ENCODE measurements at regions not wholly inside any gene's neighbourhood (a gene's known extent, or its start where the extent isn't known, plus 50 kb on each side); places are given as distances from the start of the nearest gene placed in this dataset.

- no peak for DNase-seq
Observed at GRCh38 chr3:29070959-29071634, 209.8 kb upstream of the RBMS3 start.

GRCh38 chr3:29072611-29073010 is 208.3 kb upstream of the RBMS3 start:
- no peak for DNase-seq

- no peak for DNase-seq
Observed at GRCh38 chr3:29077356-29077755, 203.5 kb upstream of the RBMS3 start.

GRCh38 chr3:29079358-29079757 is 201.5 kb upstream of the RBMS3 start:
- no peak for DNase-seq

- DNase-seq: no peak
Observed at GRCh38 chr3:29080967-29081366, 199.9 kb upstream of the RBMS3 start.

- DNase-seq: no peak
Observed at GRCh38 chr3:29083081-29083480, 197.8 kb upstream of the RBMS3 start.

- no peak for DNase-seq
Observed at GRCh38 chr3:29083676-29084075, 197.2 kb upstream of the RBMS3 start.

- DNase-seq: no peak
Observed at GRCh38 chr3:29088579-29088978, 192.3 kb upstream of the RBMS3 start.

GRCh38 chr3:29090912-29091597 is 189.8 kb upstream of the RBMS3 start:
- no peak for DNase-seq

GRCh38 chr3:29091599-29092189 is 189.2 kb upstream of the RBMS3 start:
- no peak for DNase-seq

- DNase-seq: no peak
Observed at GRCh38 chr3:29092348-29092747, 188.5 kb upstream of the RBMS3 start.

GRCh38 chr3:29099296-29099695 is 181.6 kb upstream of the RBMS3 start:
- no peak for DNase-seq

- no peak for DNase-seq
Observed at GRCh38 chr3:29099775-29100174, 181.1 kb upstream of the RBMS3 start.

- no peak for DNase-seq
Observed at GRCh38 chr3:29100292-29100691, 180.6 kb upstream of the RBMS3 start.

- DNase-seq: no peak
Observed at GRCh38 chr3:29128001-29128400, 152.9 kb upstream of the RBMS3 start.

- no peak for DNase-seq
Observed at GRCh38 chr3:29137601-29138000, 143.3 kb upstream of the RBMS3 start.

- no peak for DNase-seq
Observed at GRCh38 chr3:29138171-29138570, 142.7 kb upstream of the RBMS3 start.

- no peak for DNase-seq
Observed at GRCh38 chr3:29140666-29141065, 140.2 kb upstream of the RBMS3 start.

GRCh38 chr3:29141197-29141917 is 139.5 kb upstream of the RBMS3 start:
- no peak for DNase-seq

- DNase-seq: no peak
Observed at GRCh38 chr3:29141918-29142275, 139.0 kb upstream of the RBMS3 start.

GRCh38 chr3:29143151-29143550 is 137.7 kb upstream of the RBMS3 start:
- DNase-seq: no peak

- DNase-seq: no peak
Observed at GRCh38 chr3:29144361-29144760, 136.5 kb upstream of the RBMS3 start.

GRCh38 chr3:29144807-29145206 is 136.1 kb upstream of the RBMS3 start:
- DNase-seq: no peak

- no peak for DNase-seq
Observed at GRCh38 chr3:29145360-29145759, 135.5 kb upstream of the RBMS3 start.

All from CD4-positive, alpha-beta T cell treated with Interleukin-4 for 1 hour (primary cell).